Neural progenitor cell (in vitro differentiated cells): ENCODE measurements at regions not wholly inside any gene's neighbourhood (a gene's known extent, or its start where the extent isn't known, plus 50 kb on each side); places are given as distances from the start of the nearest gene placed in this dataset.
"Not testable (repeated sequence)": the region's sequence is repeated elsewhere in the genome, so short reads cannot be mapped to it uniquely, and the experiment has no call there.

Experiments
- DNase-seq: peaks from one replicate; pipeline ENCODE4 v3.0.0-alpha.2; 2016; ENCODE audit warnings: low spot score
- H2AFZ ChIP-seq: fragments of 200-600 bp; sonication (generic); replicated peaks from 2 replicates; pipeline ENCODE4 v1.6.1; 2016; ENCODE audit warnings: antibody characterized with exemption
- H3F3A ChIP-seq: fragments of 200-600 bp; sonication (generic); 2 replicates; pipeline ENCODE4 v1.6.1; 2016; ENCODE audit warnings: antibody characterized with exemption, low read depth
- H3K27ac ChIP-seq: fragments of 200-600 bp; sonication (generic); 2 replicates; pipeline ENCODE4 v1.5.1; 2016; ENCODE audit warnings: mild to moderate bottlenecking
- H3K27me3 ChIP-seq: fragments of 200-600 bp; sonication (generic); 2 replicates; pipeline ENCODE4 v1.6.1; 2016; ENCODE audit warnings: mild to moderate bottlenecking, moderate library complexity
- H3K36me3 ChIP-seq: fragments of 200-600 bp; sonication (generic); 2 replicates; pipeline ENCODE4 v1.5.1; 2016
- H3K4me1 ChIP-seq: fragments of 200-600 bp; sonication (generic); 2 replicates; pipeline ENCODE4 v1.6.1; 2016; ENCODE audit warnings: mixed run types
- H3K4me2 ChIP-seq: fragments of 200-600 bp; sonication (generic); 2 replicates; pipeline ENCODE4 v1.6.1; 2016
- H3K4me3 ChIP-seq: fragments of 200-600 bp; sonication (generic); 2 replicates; pipeline ENCODE4 v1.5.1; 2016
- H3K79me2 ChIP-seq: fragments of 200-600 bp; sonication (generic); 2 replicates; pipeline ENCODE4 v1.6.1; 2016; ENCODE audit warnings: low read depth
- H3K9ac ChIP-seq: fragments of 200-600 bp; sonication (generic); 2 replicates; pipeline ENCODE4 v1.6.1; 2016
- H3K9me3 ChIP-seq: fragments of 200-600 bp; sonication (generic); 2 replicates; pipeline ENCODE4 v1.5.1; 2016; ENCODE audit warnings: low read depth
- H4K20me1 ChIP-seq: fragments of 200-600 bp; sonication (generic); 2 replicates; pipeline ENCODE4 v1.6.1; 2016; ENCODE audit warnings: low read depth
- H3K27ac Mint-ChIP-seq: 3 replicates; pipeline ENCODE4 v1.8.0; 2021; ENCODE audit warnings: mixed read lengths
- H3K27me3 Mint-ChIP-seq: 2 replicates; pipeline ENCODE4 v1.8.0; 2022; ENCODE audit warnings: low read depth, mild to moderate bottlenecking, inconsistent platforms, moderate library complexity, mixed read lengths; ENCODE audit not compliant: insufficient read depth
- H3K36me3 Mint-ChIP-seq: 3 replicates; pipeline ENCODE4 v1.8.0; 2021; ENCODE audit warnings: mixed read lengths
- H3K4me1 Mint-ChIP-seq: 3 replicates; pipeline ENCODE4 v1.8.0; 2021; ENCODE audit warnings: mixed read lengths
- H3K4me3 Mint-ChIP-seq: 3 replicates; pipeline ENCODE4 v1.8.0; 2021; ENCODE audit warnings: mild to moderate bottlenecking, moderate library complexity, mixed read lengths
- H3K9me3 Mint-ChIP-seq: 3 replicates; pipeline ENCODE4 v1.8.0; 2020; ENCODE audit warnings: mixed read lengths
- EZH2 ChIP-seq: fragments of 200-600 bp; sonication (generic); IDR thresholded peaks from 2 replicates; pipeline ENCODE4 v1.6.1; 2017; ENCODE audit warnings: antibody characterized with exemption, mild to moderate bottlenecking, moderate library complexity
- EZH2phosphoT487 ChIP-seq: fragments of 200-600 bp; sonication (generic); IDR thresholded peaks from 2 replicates; pipeline ENCODE4 v1.6.1; 2017; ENCODE audit warnings: antibody characterized with exemption
- TF ChIP-seq, protein P1 (sequence below): fragments of 200-600 bp; sonication (generic); IDR thresholded peaks from 2 replicates; pipeline ENCODE4 v1.5.1; 2017; ENCODE audit warnings: antibody characterized with exemption, mild to moderate bottlenecking

DNA sequence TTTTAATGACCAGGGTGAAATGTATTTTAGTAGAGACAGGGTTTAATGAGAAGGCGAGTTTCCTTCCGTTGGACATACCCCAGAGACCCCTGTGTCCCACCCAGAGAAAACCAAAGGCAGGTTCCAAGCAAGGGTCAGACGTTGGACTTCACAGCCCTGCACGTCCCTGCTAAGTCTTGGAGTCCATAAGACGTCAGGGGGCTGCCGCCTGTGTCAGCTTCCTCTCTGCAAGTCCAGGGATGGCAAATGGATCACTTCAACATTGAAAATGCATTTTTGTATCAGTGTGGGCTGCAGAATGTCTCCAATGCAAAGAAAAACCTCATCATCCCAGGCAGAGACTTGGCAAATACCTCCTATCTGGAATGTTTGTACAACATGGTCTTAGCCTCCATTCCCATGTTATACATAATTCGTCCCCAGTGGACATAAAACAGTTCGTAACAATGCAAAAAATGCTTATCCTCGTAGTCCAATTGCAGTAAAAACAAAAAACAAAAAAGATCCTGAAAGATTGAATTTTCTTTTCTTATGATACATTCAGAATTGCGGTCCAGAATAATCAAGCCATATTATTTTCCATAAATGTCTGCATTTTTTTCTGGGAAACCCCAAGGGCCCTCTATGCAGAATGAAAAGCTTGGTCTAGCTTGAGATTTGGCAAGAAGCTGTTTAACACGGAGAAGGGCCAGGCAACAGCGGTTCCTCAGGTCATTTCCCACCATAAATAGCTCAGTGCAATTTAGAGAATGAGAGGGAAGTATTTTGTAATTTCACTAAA, 190.9 kb downstream of the SHOX start:
- no peak overlapping the region for H3K9ac ChIP-seq
- peaks cover 10% of the 10 kb centered on the region for H3K9me3 Mint-ChIP-seq
- TF ChIP-seq, protein P1, sequence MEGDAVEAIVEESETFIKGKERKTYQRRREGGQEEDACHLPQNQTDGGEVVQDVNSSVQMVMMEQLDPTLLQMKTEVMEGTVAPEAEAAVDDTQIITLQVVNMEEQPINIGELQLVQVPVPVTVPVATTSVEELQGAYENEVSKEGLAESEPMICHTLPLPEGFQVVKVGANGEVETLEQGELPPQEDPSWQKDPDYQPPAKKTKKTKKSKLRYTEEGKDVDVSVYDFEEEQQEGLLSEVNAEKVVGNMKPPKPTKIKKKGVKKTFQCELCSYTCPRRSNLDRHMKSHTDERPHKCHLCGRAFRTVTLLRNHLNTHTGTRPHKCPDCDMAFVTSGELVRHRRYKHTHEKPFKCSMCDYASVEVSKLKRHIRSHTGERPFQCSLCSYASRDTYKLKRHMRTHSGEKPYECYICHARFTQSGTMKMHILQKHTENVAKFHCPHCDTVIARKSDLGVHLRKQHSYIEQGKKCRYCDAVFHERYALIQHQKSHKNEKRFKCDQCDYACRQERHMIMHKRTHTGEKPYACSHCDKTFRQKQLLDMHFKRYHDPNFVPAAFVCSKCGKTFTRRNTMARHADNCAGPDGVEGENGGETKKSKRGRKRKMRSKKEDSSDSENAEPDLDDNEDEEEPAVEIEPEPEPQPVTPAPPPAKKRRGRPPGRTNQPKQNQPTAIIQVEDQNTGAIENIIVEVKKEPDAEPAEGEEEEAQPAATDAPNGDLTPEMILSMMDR: no peak
- no peak for TF ChIP-seq EZH2
- no peak for TF ChIP-seq EZH2phosphoT487

DNA sequence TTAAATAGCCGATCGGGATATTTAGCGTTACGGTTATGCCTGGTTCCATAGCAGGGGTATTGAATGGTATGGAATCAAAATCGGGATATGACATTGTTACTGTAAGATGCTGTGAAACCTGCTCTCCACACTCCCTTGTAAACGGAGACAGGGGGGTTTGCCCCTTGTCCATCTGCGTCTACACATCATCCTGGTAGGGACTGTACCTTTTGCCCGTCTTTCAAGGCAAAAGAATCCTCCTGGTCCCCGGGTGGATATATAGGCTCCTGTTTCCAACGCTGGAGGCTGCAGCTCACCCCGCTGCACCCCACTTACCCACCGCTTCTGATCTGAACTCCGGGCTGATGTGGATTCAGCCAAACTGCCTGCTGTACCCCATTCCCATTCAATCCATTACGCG, 189.1 kb downstream of the SHOX start:
- H3K4me3 Mint-ChIP-seq: no peak overlapping the region
- H3K9me3 Mint-ChIP-seq: peaks cover 15% of the 10 kb centered on the region
- no peak overlapping the region for H3K4me2 ChIP-seq
- H3K36me3 Mint-ChIP-seq: no peaks in the 10 kb centered on the region
- no peak overlapping the region for H2AFZ ChIP-seq
- no peaks in the 10 kb centered on the region for H3K4me1 ChIP-seq
- no peaks in the 10 kb centered on the region for H3K27me3 Mint-ChIP-seq
- H3K4me1 Mint-ChIP-seq: no peaks in the 10 kb centered on the region
- H3K4me3 ChIP-seq: no peak overlapping the region
- H3K27ac Mint-ChIP-seq: no peak overlapping the region
- no peaks in the 10 kb centered on the region for H3K27me3 ChIP-seq
- H3K9ac ChIP-seq: no peak overlapping the region
- H4K20me1 ChIP-seq: no peaks in the 10 kb centered on the region
- no peaks in the 10 kb centered on the region for H3K36me3 ChIP-seq
- no peak overlapping the region for H3K27ac ChIP-seq
- H3F3A ChIP-seq: no peaks in the 10 kb centered on the region
- no peaks in the 10 kb centered on the region for H3K9me3 ChIP-seq
- H3K79me2 ChIP-seq: no peaks in the 10 kb centered on the region
- DNase-seq: no peak
- no peak for TF ChIP-seq EZH2phosphoT487
- no peak for TF ChIP-seq EZH2
- TF ChIP-seq, protein P1: no peak

More for the DNA sequence above, 190.9 kb downstream of the SHOX start:
- Mint-ChIP-seq H3K4me1 (peaks cover 7% of the 10 kb centered on the region), H3K36me3 (no peaks in the 10 kb centered on the region), H3K27ac (no peak overlapping the region), H3K27me3 (no peaks in the 10 kb centered on the region), H3K4me3 (no peak overlapping the region)
- H3K36me3 ChIP-seq: no peaks in the 10 kb centered on the region
- no peaks in the 10 kb centered on the region for H3K9me3 ChIP-seq
- H3K27me3 ChIP-seq: no peaks in the 10 kb centered on the region
- no peaks in the 10 kb centered on the region for H4K20me1 ChIP-seq
- H3K79me2 ChIP-seq: no peaks in the 10 kb centered on the region
- H3K4me1 ChIP-seq: peaks cover 5% of the 10 kb centered on the region
- no peak overlapping the region for H3K4me2 ChIP-seq
- no peak overlapping the region for H3K4me3 ChIP-seq
- H3K27ac ChIP-seq: no peak overlapping the region
- DNase-seq: no peak
- no peak overlapping the region for H2AFZ ChIP-seq
- peaks cover 5% of the 10 kb centered on the region for H3F3A ChIP-seq

- Histone ChIP-seq H3K4me1 (no peaks in the 10 kb centered on the region), H3K9me3 (no peaks in the 10 kb centered on the region), H3K27me3 (no peaks in the 10 kb centered on the region), H3K36me3 (no peaks in the 10 kb centered on the region), H3F3A (no peaks in the 10 kb centered on the region), H3K79me2 (no peaks in the 10 kb centered on the region), H3K9ac (no peak overlapping the region), H3K4me3 (no peak overlapping the region), H3K4me2 (no peak overlapping the region), H3K27ac (no peak overlapping the region), H2AFZ (no peak overlapping the region), H4K20me1 (no peaks in the 10 kb centered on the region)
- H3K9me3 Mint-ChIP-seq: peaks cover 13% of the 10 kb centered on the region
- H3K4me1 Mint-ChIP-seq: no peaks in the 10 kb centered on the region
- no peak overlapping the region for H3K27ac Mint-ChIP-seq
- no peaks in the 10 kb centered on the region for H3K36me3 Mint-ChIP-seq
- H3K4me3 Mint-ChIP-seq: no peak overlapping the region
- no peaks in the 10 kb centered on the region for H3K27me3 Mint-ChIP-seq
- DNase-seq: no peak
- TF ChIP-seq, protein P1: no peak
- TF ChIP-seq EZH2phosphoT487: no peak
- no peak for TF ChIP-seq EZH2
These were observed 187.2 kb downstream of the SHOX start for GRCh38 chrX:817759-818300.

DNA sequence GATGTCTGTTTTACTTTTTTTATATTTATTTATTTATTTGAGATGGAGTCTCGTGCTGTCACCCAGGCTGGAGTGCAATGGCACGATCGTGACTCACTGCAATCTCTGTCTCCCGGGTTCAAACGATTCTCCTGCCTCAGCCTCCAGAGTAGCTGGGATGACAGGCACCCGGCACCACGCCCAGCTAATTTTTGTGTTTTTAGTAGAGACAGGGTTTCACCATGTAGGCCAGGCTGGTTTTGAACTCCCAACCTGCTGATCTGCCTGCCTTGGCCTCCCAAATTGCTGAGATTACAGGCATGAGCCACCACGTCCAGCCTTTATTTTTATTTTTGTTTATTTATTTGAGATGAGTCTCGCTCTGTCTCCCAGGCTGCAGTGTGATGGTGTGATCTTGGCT, 186.6 kb downstream of the SHOX start:
- peaks cover 12% of the 10 kb centered on the region for H3K9me3 Mint-ChIP-seq
- not testable (repeated sequence) for H2AFZ ChIP-seq, H3K27ac ChIP-seq, H3K36me3 ChIP-seq, H3K27me3 Mint-ChIP-seq, H4K20me1 ChIP-seq, H3K36me3 Mint-ChIP-seq, H3K27ac Mint-ChIP-seq, DNase-seq, H3K4me1 ChIP-seq, H3K9ac ChIP-seq, H3K4me3 ChIP-seq, H3K9me3 ChIP-seq, H3K4me1 Mint-ChIP-seq, H3K4me3 Mint-ChIP-seq, H3F3A ChIP-seq, H3K4me2 ChIP-seq, H3K79me2 ChIP-seq, H3K27me3 ChIP-seq
